Liver (tissue), 3 donors: ENCODE measurements at regions not wholly inside any gene's neighbourhood (a gene's known extent, or its start where the extent isn't known, plus 50 kb on each side); places are given as distances from the start of the nearest gene placed in this dataset.

Experiments used
- GABPA ChIP-seq, 2 donors: IDR thresholded peaks in 1 of 2; conservative IDR thresholded peaks in 1 of 2; 2 replicates each; pipeline ENCODE4 v1.6.1; 2016; ENCODE audit warnings: antibody characterized with exemption in 2 of 2, mild to moderate bottlenecking in 1 of 2, moderate library complexity in 1 of 2
- JUND ChIP-seq, 2 donors: IDR thresholded peaks; 2 replicates each; pipeline ENCODE4 v1.6.1; 2016; ENCODE audit warnings: antibody characterized with exemption in 2 of 2
- RAD21 ChIP-seq, 2 donors: IDR thresholded peaks; 2 replicates each; pipeline ENCODE4 v1.6.1; 2016; ENCODE audit warnings: antibody characterized with exemption in 2 of 2, mild to moderate bottlenecking in 2 of 2
- SP1 ChIP-seq: IDR thresholded peaks from 2 replicates; pipeline ENCODE4 v1.6.1; 2018; ENCODE audit warnings: antibody characterized with exemption, mild to moderate bottlenecking
- TAF1 ChIP-seq: conservative IDR thresholded peaks from 2 replicates; pipeline ENCODE4 v1.6.1; 2016; ENCODE audit warnings: antibody characterized with exemption, mild to moderate bottlenecking
- TF ChIP-seq, protein P1 (sequence below): fragments of 150-350 bp; IDR thresholded peaks from 2 replicates; pipeline ENCODE4 v1.5.1; 2017; ENCODE audit warnings: improper control_type of control experiment, low read depth, low read length; ENCODE audit not compliant: missing input control
- TF ChIP-seq, protein P2 (sequence below): IDR thresholded peaks from 2 replicates; pipeline ENCODE4 v1.6.1; 2016; ENCODE audit warnings: antibody characterized with exemption
- TF ChIP-seq, protein P3 (sequence below): IDR thresholded peaks from 2 replicates; pipeline ENCODE4 v1.6.1; 2016; ENCODE audit warnings: antibody characterized with exemption, mild to moderate bottlenecking
- donor health status: healthy.
- donor health status: healthy.

DNA sequence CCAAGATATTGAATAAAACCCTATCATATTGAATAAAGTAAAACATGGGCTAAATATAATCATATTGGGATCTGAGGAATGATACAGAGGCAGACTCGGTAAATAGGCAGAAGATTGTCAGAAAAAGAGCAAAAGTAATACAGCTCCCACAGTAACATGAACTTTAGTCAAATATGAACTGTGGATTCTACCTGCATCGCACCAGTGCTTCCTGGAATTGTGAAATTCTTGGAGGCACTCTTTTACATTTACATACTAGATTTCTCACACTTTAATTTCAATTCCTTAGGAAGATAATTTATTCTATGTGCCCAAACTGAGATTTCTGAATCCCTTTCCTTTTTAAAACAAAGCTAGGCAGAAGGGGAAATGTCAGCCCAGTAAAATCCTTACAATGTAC lies 325.1 kb upstream of the SLC39A10 start:
- TF ChIP-seq GABPA (IDR thresholded peaks at IDR 0.05 in 1 of 2, conservative IDR thresholded peaks at IDR 0.05 in 1 of 2) (no peak), JUND (IDR thresholded peaks at IDR 0.05) (no peak), SP1 (no peak), RAD21 (IDR thresholded peaks at IDR 0.05) (no peak), TAF1 (no peak)
- TF ChIP-seq, protein P1, sequence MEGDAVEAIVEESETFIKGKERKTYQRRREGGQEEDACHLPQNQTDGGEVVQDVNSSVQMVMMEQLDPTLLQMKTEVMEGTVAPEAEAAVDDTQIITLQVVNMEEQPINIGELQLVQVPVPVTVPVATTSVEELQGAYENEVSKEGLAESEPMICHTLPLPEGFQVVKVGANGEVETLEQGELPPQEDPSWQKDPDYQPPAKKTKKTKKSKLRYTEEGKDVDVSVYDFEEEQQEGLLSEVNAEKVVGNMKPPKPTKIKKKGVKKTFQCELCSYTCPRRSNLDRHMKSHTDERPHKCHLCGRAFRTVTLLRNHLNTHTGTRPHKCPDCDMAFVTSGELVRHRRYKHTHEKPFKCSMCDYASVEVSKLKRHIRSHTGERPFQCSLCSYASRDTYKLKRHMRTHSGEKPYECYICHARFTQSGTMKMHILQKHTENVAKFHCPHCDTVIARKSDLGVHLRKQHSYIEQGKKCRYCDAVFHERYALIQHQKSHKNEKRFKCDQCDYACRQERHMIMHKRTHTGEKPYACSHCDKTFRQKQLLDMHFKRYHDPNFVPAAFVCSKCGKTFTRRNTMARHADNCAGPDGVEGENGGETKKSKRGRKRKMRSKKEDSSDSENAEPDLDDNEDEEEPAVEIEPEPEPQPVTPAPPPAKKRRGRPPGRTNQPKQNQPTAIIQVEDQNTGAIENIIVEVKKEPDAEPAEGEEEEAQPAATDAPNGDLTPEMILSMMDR: no peak
- TF ChIP-seq, protein P2, sequence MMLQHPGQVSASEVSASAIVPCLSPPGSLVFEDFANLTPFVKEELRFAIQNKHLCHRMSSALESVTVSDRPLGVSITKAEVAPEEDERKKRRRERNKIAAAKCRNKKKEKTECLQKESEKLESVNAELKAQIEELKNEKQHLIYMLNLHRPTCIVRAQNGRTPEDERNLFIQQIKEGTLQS: no peak
- TF ChIP-seq, protein P3, sequence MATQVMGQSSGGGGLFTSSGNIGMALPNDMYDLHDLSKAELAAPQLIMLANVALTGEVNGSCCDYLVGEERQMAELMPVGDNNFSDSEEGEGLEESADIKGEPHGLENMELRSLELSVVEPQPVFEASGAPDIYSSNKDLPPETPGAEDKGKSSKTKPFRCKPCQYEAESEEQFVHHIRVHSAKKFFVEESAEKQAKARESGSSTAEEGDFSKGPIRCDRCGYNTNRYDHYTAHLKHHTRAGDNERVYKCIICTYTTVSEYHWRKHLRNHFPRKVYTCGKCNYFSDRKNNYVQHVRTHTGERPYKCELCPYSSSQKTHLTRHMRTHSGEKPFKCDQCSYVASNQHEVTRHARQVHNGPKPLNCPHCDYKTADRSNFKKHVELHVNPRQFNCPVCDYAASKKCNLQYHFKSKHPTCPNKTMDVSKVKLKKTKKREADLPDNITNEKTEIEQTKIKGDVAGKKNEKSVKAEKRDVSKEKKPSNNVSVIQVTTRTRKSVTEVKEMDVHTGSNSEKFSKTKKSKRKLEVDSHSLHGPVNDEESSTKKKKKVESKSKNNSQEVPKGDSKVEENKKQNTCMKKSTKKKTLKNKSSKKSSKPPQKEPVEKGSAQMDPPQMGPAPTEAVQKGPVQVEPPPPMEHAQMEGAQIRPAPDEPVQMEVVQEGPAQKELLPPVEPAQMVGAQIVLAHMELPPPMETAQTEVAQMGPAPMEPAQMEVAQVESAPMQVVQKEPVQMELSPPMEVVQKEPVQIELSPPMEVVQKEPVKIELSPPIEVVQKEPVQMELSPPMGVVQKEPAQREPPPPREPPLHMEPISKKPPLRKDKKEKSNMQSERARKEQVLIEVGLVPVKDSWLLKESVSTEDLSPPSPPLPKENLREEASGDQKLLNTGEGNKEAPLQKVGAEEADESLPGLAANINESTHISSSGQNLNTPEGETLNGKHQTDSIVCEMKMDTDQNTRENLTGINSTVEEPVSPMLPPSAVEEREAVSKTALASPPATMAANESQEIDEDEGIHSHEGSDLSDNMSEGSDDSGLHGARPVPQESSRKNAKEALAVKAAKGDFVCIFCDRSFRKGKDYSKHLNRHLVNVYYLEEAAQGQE: no peak
